MCF 10A (cell line): ENCODE measurements at regions not wholly inside any gene's neighbourhood (a gene's known extent, or its start where the extent isn't known, plus 50 kb on each side); places are given as distances from the start of the nearest gene placed in this dataset.
"Not testable (repeated sequence)": the region's sequence is repeated elsewhere in the genome, so short reads cannot be mapped to it uniquely, and the experiment has no call there.

Experiments used
- BruUV-seq: library from RNA; stranded (reverse); fragments of 400-500 nt; replicated peaks from 2 replicates; lab custom pipeline; 2021; lab: Mats Ljungman, UMichigan
- CTCF ChIA-PET: fragments of 300-600 bp; sonication (Branson Sonifier 250); formaldehyde crosslinking; extraction: SDS; loops from one replicate; lab custom pipeline; 2021; ENCODE audit warnings: antibody characterized with exemption, inconsistent platforms; lab: Yijun Ruan, JAX
- POLR2A ChIA-PET: fragments of 300-600, 350-650 bp; sonication (Branson Sonifier 250); formaldehyde crosslinking; extraction: SDS; loops from one replicate; lab custom pipeline; 2020; ENCODE audit warnings: antibody characterized with exemption, inconsistent platforms; lab: Yijun Ruan, JAX
- DNase-seq: peaks from one replicate; pipeline ENCODE4 v3.0.0-alpha.2; 2018; ENCODE audit not compliant: unreplicated experiment
- H3K27ac Mint-ChIP-seq: one replicate; pipeline ENCODE4 v1.8.0; 2022; ENCODE audit warnings: mild to moderate bottlenecking, low read depth, mixed read lengths; ENCODE audit not compliant: unreplicated experiment
- H3K27me3 Mint-ChIP-seq: one replicate; pipeline ENCODE4 v1.8.0; 2022; ENCODE audit warnings: mixed read lengths; ENCODE audit not compliant: insufficient read depth, unreplicated experiment
- H3K36me3 Mint-ChIP-seq: one replicate; pipeline ENCODE4 v1.8.0; 2022; ENCODE audit warnings: mild to moderate bottlenecking, moderate library complexity, mixed read lengths; ENCODE audit not compliant: insufficient read depth, unreplicated experiment
- H3K4me1 Mint-ChIP-seq: one replicate; pipeline ENCODE4 v1.8.0; 2022; ENCODE audit warnings: mixed read lengths; ENCODE audit not compliant: insufficient read depth, unreplicated experiment
- H3K4me3 Mint-ChIP-seq: one replicate; pipeline ENCODE4 v1.8.0; 2022; ENCODE audit warnings: mild to moderate bottlenecking, moderate library complexity, mixed read lengths; ENCODE audit not compliant: unreplicated experiment
- H3K9me3 Mint-ChIP-seq: one replicate; pipeline ENCODE4 v1.8.0; 2022; ENCODE audit warnings: mixed read lengths; ENCODE audit not compliant: unreplicated experiment
- intact Hi-C: fragments of 100-400 bp; cut with micrococcal nuclease; formaldehyde crosslinking; loops from 2 replicates; pipeline ENCODE4 v1.14.1; 2022
- TF ChIP-seq, protein P1 (sequence below): fragments of 200-600 bp; IDR thresholded peaks from one replicate; pipeline ENCODE4 v1.8.0; 2022; ENCODE audit warnings: antibody characterized with exemption, mild to moderate bottlenecking; ENCODE audit not compliant: unreplicated experiment

DNA sequence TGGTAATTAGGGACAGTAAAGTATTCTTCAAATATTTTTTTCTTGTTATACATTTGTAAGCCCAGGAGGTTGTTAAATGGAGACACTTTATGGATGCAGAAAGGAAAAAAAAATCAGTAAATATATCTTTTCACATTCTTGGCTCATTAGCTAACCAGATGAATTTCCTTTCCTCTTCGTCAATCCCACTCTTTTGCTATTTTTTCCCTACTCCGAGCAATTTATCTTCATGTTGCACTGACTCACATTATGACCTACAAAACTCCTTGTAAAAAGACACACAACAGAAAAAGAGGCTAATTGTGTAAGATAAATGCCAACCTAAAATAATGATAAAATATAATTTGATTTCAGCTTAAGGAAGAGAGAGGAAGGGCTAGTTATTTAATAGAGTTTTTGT, 472.9 kb upstream of the ZNF337 start:
- Mint-ChIP-seq H3K9me3 (no peaks in the 10 kb centered on the region), H3K27ac (no peak overlapping the region), H3K27me3 (no peaks in the 10 kb centered on the region), H3K4me3 (no peak overlapping the region), H3K4me1 (peaks cover 18% of the 10 kb centered on the region), H3K36me3 (no peaks in the 10 kb centered on the region)
- DNase-seq, result no peak
- no TSS peak for BruUV-seq
- TF ChIP-seq, protein P1, sequence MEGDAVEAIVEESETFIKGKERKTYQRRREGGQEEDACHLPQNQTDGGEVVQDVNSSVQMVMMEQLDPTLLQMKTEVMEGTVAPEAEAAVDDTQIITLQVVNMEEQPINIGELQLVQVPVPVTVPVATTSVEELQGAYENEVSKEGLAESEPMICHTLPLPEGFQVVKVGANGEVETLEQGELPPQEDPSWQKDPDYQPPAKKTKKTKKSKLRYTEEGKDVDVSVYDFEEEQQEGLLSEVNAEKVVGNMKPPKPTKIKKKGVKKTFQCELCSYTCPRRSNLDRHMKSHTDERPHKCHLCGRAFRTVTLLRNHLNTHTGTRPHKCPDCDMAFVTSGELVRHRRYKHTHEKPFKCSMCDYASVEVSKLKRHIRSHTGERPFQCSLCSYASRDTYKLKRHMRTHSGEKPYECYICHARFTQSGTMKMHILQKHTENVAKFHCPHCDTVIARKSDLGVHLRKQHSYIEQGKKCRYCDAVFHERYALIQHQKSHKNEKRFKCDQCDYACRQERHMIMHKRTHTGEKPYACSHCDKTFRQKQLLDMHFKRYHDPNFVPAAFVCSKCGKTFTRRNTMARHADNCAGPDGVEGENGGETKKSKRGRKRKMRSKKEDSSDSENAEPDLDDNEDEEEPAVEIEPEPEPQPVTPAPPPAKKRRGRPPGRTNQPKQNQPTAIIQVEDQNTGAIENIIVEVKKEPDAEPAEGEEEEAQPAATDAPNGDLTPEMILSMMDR, result no peak
- intact Hi-C loops, result no loop called here
- CTCF ChIA-PET, result no interaction called here
- POLR2A ChIA-PET, result no interaction called here

DNA sequence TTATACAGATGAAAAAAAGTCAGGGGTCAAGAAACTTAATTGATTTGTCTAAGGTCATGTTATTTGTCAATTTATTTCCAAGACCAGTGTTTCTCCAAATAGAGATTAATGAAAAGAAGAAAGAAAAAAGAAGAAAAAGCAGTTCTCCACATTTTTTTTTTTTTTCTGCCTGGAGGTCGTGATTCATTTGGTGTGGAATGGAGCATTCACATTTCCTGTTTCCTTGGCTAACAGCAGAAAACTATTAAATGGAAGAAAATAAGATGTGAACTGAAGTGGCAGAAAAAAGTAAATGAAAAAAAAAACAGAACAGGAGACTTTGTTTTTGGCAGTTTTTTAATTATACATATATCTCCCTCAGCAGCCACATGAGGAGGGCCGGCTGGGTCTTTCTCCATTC, 470.8 kb upstream of the ZNF337 start:
- H3K9me3 Mint-ChIP-seq, result no peaks in the 10 kb centered on the region
- intact Hi-C loops, result no loop called here
- peaks cover 27% of the 10 kb centered on the region for H3K4me1 Mint-ChIP-seq
- H3K36me3 Mint-ChIP-seq, result no peaks in the 10 kb centered on the region
- TF ChIP-seq, protein P1, result no peak
- POLR2A ChIA-PET, result no interaction called here
- H3K4me3 Mint-ChIP-seq, result no peak overlapping the region
- no peak for DNase-seq
- peak overlapping the region; percentile 69 for H3K27ac Mint-ChIP-seq
- no TSS peak for BruUV-seq
- CTCF ChIA-PET, result no interaction called here
- H3K27me3 Mint-ChIP-seq, result no peaks in the 10 kb centered on the region

DNA sequence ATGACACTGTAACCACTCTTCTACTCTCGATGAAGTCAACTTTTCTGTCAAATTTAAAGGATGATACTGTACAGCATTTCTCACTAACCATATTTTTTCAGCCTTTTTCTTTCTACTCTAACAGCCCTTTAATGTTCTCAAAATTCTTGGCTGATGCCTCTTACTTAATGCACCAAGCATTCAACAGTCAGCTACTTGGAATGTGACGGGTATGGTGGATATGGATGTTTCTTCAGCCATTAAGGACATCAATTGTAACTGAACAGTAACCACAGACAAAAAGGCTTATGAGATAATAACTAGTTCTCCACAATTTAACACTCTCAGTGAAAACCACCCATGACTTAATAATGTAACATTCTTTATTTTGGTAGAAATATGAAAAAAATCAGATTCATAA, 467.2 kb upstream of the ZNF337 start:
- peak overlapping the region; percentile 51 for H3K27ac Mint-ChIP-seq
- H3K4me1 Mint-ChIP-seq, result peaks cover 21% of the 10 kb centered on the region
- BruUV-seq, result no TSS peak
- intact Hi-C loops, result no loop called here
- ChIA-PET CTCF (interaction anchor here (0.6 kb wide), 1 partner anchor 16 kb away, joined by 3 read pairs; no protein-coding TSS in a partner anchor), POLR2A (interaction anchor here (0.6 kb wide), 1 partner anchor 1093 kb away, joined by 3 read pairs; no protein-coding TSS in a partner anchor)
- H3K9me3 Mint-ChIP-seq, result no peaks in the 10 kb centered on the region
- TF ChIP-seq, protein P1, result no peak
- DNase-seq, result peak; percentile 36
- H3K36me3 Mint-ChIP-seq, result no peaks in the 10 kb centered on the region
- no peaks in the 10 kb centered on the region for H3K27me3 Mint-ChIP-seq
- no peak overlapping the region for H3K4me3 Mint-ChIP-seq

DNA sequence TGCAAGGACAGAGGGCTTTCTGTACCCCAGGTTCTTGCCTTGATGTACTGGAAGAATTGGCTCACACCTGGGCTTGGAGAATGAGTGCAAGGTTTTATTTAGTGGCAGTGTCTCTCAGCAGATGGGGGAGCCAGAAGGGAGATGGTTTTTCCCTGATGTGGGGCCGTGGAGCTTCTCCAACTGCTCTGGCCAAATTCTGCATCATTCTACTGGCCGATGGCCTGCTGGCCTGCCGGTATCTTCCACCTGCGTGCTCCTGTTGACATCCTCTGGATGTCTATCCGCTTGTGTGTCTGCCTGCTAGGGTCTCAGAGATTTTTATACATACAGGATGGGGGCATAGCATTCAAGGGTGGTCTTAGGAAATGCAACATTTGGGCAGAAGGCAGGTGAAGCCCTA, 466.5 kb upstream of the ZNF337 start:
- CTCF ChIA-PET, H3K36me3 Mint-ChIP-seq, H3K4me3 Mint-ChIP-seq, DNase-seq, H3K27me3 Mint-ChIP-seq, POLR2A ChIA-PET, intact Hi-C loops, BruUV-seq, H3K9me3 Mint-ChIP-seq, H3K27ac Mint-ChIP-seq: not testable (repeated sequence)
- H3K4me1 Mint-ChIP-seq, result peaks cover 21% of the 10 kb centered on the region

DNA sequence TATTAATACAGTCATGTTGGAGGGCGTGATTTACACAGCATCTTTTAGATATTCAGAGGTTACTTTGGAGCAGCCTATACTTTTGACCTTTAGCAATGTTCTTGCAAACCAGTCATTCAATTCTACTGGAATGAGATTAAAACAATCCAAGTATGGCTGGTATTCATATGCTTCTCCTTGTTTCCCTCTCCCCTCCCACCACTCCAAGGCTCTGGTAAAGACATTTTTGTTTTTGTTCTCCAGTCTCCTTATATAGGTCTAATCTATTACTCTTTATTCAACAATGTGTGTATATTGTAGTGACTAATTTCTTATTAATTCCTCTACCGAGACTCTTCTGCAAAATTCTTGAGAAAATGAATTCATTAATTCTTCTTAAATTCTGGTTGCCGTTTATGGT, 465.1 kb upstream of the ZNF337 start:
- H3K4me3 Mint-ChIP-seq, BruUV-seq: not testable (repeated sequence)
- H3K4me1 Mint-ChIP-seq, result peaks cover 15% of the 10 kb centered on the region

DNA sequence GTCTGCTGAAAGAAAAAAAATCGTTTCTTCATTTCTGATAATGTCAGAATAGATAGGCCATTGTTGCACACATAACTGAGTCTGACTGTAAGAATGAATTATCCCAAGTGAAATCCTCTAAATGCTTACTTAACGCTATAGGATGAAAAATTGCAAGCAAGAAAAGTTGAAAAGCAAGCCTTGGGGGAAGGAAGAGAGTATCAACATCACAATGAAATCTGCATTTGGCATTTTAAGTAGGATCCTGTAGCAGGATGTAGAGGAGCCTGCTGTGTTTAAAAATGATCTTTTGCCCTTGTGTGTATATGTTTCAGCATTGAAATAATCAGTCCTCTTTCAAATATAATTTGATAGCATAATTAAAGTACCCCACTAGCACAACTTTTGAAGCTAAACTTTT, 464.3 kb upstream of the ZNF337 start:
- H3K4me1 Mint-ChIP-seq, result peaks cover 15% of the 10 kb centered on the region
- CTCF ChIA-PET, BruUV-seq, intact Hi-C loops, H3K27me3 Mint-ChIP-seq, H3K4me3 Mint-ChIP-seq, DNase-seq, H3K27ac Mint-ChIP-seq, POLR2A ChIA-PET, H3K36me3 Mint-ChIP-seq, H3K9me3 Mint-ChIP-seq: not testable (repeated sequence)

More for the DNA sequence above, 465.1 kb upstream of the ZNF337 start:
- POLR2A ChIA-PET, intact Hi-C loops, H3K27me3 Mint-ChIP-seq, H3K27ac Mint-ChIP-seq, DNase-seq, H3K9me3 Mint-ChIP-seq, H3K36me3 Mint-ChIP-seq: not testable (repeated sequence)
- CTCF ChIA-PET, result interaction anchor here (0.5 kb wide), 1 partner anchor 844 kb away, joined by 3 read pairs; no protein-coding TSS in a partner anchor
